ENCODE measurements at regions not wholly inside any gene's neighbourhood (a gene's known extent, or its start where the extent isn't known, plus 50 kb on each side); places are given as distances from the start of the nearest gene placed in this dataset.

DNA sequence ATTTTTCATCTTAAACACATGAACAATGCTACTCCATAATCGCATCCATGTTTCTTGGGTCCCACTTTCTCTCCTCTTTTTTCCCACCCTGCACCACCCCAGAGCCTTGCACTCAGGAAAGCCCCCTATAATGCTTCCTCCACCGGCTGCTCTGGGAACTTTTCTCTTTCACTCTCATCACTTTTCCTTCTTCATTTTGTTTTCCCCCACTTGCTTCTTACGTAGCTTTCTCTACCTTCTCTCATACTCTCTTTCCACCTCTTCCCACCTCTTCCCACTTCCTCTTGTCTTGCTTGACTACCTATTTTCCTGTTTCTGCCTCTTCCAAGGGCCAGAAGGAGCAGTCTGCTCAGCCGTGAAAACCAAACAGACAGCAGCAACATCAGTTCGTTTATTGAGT is 229.5 kb upstream of the RHOBTB1 start:
- DNase-seq (ENCODE audit: low read depth): no peak
- TF ChIP-seq CTCF (conservative IDR thresholded peaks at IDR 0.05; ENCODE audit: low read length): no peak
- H3K4me3 ChIP-seq (ENCODE audit: low read length): no peak overlapping the region

- no peak for TF ChIP-seq CTCF (conservative IDR thresholded peaks at IDR 0.05; ENCODE audit: low read length)
- no peak overlapping the region for H3K4me3 ChIP-seq (ENCODE audit: low read length)
- no peak for DNase-seq (ENCODE audit: low read depth)
These were observed 228.4 kb upstream of the RHOBTB1 start for GRCh38 chr10:61172182-61172926.

DNA sequence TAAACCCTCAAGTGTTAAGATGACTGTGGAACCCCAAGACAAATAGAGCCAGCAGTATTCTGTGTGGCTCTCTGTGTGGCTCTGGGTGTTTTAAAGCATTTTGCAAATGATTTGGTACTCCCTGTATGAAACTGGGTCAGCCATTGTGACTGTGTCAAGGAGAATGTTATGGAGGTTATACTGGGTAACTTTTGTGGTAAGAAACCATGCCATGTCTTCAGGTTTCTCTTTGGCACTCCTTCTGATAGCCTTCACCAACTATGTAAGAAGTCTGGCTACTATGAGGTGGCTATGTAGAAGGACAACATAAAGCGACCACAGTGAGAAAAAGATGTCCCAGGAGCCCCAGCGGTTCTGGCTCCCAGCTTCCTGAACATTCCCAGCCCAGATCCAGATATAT is 226.6 kb upstream of the RHOBTB1 start:
- no peak for DNase-seq (ENCODE audit: low read depth)
- no peak overlapping the region for H3K4me3 ChIP-seq (ENCODE audit: low read length)
- no peak for TF ChIP-seq CTCF (conservative IDR thresholded peaks at IDR 0.05; ENCODE audit: low read length)

DNA sequence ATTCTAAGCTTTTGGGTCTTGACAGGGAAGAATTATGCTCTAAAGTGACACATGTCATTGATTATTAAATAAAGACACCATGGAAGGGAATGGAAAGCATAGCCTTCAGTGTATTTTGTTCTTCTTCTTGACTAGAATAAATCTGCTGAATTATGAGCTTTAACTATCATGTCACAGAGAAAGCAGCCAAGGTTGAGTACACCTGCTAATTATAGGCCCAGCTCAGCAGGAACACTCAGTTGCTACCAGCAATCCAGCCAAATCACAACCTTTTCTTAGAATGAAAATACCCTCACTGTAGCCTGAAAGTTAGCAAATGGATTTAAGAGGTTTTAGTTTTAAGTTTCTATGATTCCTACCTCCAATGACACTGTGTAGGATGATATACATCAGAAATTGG is 225.3 kb upstream of the RHOBTB1 start:
- DNase-seq (ENCODE audit: low read depth): no peak
- TF ChIP-seq CTCF (conservative IDR thresholded peaks at IDR 0.05; ENCODE audit: low read length): no peak

DNA sequence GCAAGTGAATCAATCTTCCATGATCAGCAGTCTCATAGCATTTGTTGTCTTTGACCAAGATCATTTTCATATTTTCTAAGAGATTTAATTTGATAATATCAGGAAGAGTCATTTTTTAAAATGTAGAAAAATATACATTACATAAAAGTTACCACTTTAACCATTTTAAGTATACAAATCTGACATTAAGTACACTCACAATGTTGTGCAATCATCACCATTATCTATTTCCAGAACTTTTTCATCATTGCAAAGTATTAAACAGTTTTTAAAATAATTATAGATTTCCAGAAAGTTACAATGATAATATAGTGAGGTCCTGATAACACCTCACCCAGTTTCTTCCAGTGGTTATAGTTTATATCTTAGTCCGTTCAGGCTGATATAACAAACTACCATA is 222.5 kb upstream of the RHOBTB1 start:
- no peak overlapping the region for H3K4me3 ChIP-seq (ENCODE audit: low read length)
- no peak for TF ChIP-seq CTCF (conservative IDR thresholded peaks at IDR 0.05; ENCODE audit: low read length)
- no peak for DNase-seq (ENCODE audit: low read depth)

More for the DNA sequence above, 225.3 kb upstream of the RHOBTB1 start:
- no peak overlapping the region for H3K4me3 ChIP-seq (ENCODE audit: low read length)

- TF ChIP-seq CTCF (conservative IDR thresholded peaks at IDR 0.05; ENCODE audit: low read length): no peak
- DNase-seq (ENCODE audit: low read depth): no peak
These were observed 222.1 kb upstream of the RHOBTB1 start for GRCh38 chr10:61166065-61166464.

GRCh38 chr10:61164458-61165160 is 220.6 kb upstream of the RHOBTB1 start:
- DNase-seq (ENCODE audit: low read depth): no peak
- H3K4me3 ChIP-seq (ENCODE audit: low read length): no peak overlapping the region
- TF ChIP-seq CTCF (conservative IDR thresholded peaks at IDR 0.05; ENCODE audit: low read length): no peak

More at GRCh38 chr10:61166065-61166464, 222.1 kb upstream of the RHOBTB1 start:
- H3K4me3 ChIP-seq (ENCODE audit: low read length): no peak overlapping the region

Measured in AG10803 (cell line).